ENCODE measurements at regions not wholly inside any gene's neighbourhood (a gene's known extent, or its start where the extent isn't known, plus 50 kb on each side); places are given as distances from the start of the nearest gene placed in this dataset.

- TF ChIP-seq CTCF (IDR thresholded peaks at IDR 0.05; ENCODE audit: insufficient read depth, low read depth, low read length, missing control alignments) = no peak
- no peak for DNase-seq (ENCODE audit: low read depth)
- H3K4me3 ChIP-seq (ENCODE audit: low read depth, low read length) = no peak overlapping the region
Measured at GRCh38 chr20:57008217-57008616, 258.2 kb downstream of the BMP7 start.

GRCh38 chr20:57009355-57009754 is 257.1 kb downstream of the BMP7 start:
- H3K4me3 ChIP-seq (ENCODE audit: low read depth, low read length) = no peak overlapping the region
- no peak for DNase-seq (ENCODE audit: low read depth)
- TF ChIP-seq CTCF (IDR thresholded peaks at IDR 0.05; ENCODE audit: insufficient read depth, low read depth, low read length, missing control alignments) = no peak

- H3K4me3 ChIP-seq (ENCODE audit: low read depth, low read length) = no peak overlapping the region
- no peak for TF ChIP-seq CTCF (IDR thresholded peaks at IDR 0.05; ENCODE audit: insufficient read depth, low read depth, low read length, missing control alignments)
- no peak for DNase-seq (ENCODE audit: low read depth)
Measured at GRCh38 chr20:57009775-57010174, 256.7 kb downstream of the BMP7 start.

GRCh38 chr20:57012691-57013090 is 253.8 kb downstream of the BMP7 start:
- H3K4me3 ChIP-seq (ENCODE audit: low read depth, low read length) = no peak overlapping the region
- DNase-seq (ENCODE audit: low read depth) = no peak
- TF ChIP-seq CTCF (IDR thresholded peaks at IDR 0.05; ENCODE audit: insufficient read depth, low read depth, low read length, missing control alignments) = no peak

- no peak for TF ChIP-seq CTCF (IDR thresholded peaks at IDR 0.05; ENCODE audit: insufficient read depth, low read depth, low read length, missing control alignments)
- DNase-seq (ENCODE audit: low read depth) = no peak
- no peak overlapping the region for H3K4me3 ChIP-seq (ENCODE audit: low read depth, low read length)
Measured at GRCh38 chr20:57013217-57013616, 253.2 kb downstream of the BMP7 start.

- H3K4me3 ChIP-seq (ENCODE audit: low read depth, low read length) = no peak overlapping the region
- DNase-seq (ENCODE audit: low read depth) = no peak
- no peak for TF ChIP-seq CTCF (IDR thresholded peaks at IDR 0.05; ENCODE audit: insufficient read depth, low read depth, low read length, missing control alignments)
Measured at GRCh38 chr20:57013741-57014140, 252.7 kb downstream of the BMP7 start.

- TF ChIP-seq CTCF (IDR thresholded peaks at IDR 0.05; ENCODE audit: insufficient read depth, low read depth, low read length, missing control alignments) = no peak
- no peak for DNase-seq (ENCODE audit: low read depth)
- no peak overlapping the region for H3K4me3 ChIP-seq (ENCODE audit: low read depth, low read length)
Measured at GRCh38 chr20:57020364-57020763, 246.1 kb downstream of the BMP7 start.
